ENCODE measurements at regions not wholly inside any gene's neighbourhood (a gene's known extent, or its start where the extent isn't known, plus 50 kb on each side); places are given as distances from the start of the nearest gene placed in this dataset.
"Not testable (repeated sequence)": the region's sequence is repeated elsewhere in the genome, so short reads cannot be mapped to it uniquely, and the experiment has no call there.

GRCh38 chr10:65628493-65629139 lies 1297.2 kb upstream of the LRRTM3 start:
- no peak for DNase-seq (ENCODE audit: extremely low read depth in 1 of 2, low read depth in 1 of 2)

GRCh38 chr10:65660006-65660405 lies 1265.8 kb upstream of the LRRTM3 start:
- no peak for DNase-seq (ENCODE audit: extremely low read depth in 1 of 2, low read depth in 1 of 2)

GRCh38 chr10:65670087-65670486 lies 1255.7 kb upstream of the LRRTM3 start:
- no peak for DNase-seq (ENCODE audit: extremely low read depth in 1 of 2, low read depth in 1 of 2)

GRCh38 chr10:65670596-65670995 lies 1255.2 kb upstream of the LRRTM3 start:
- DNase-seq (ENCODE audit: extremely low read depth in 1 of 2, low read depth in 1 of 2), result not testable (repeated sequence)

- DNase-seq (ENCODE audit: extremely low read depth in 1 of 2, low read depth in 1 of 2), result no peak
Measured at GRCh38 chr10:65675236-65675635, 1250.6 kb upstream of the LRRTM3 start.

GRCh38 chr10:65684896-65685295 lies 1240.9 kb upstream of the LRRTM3 start:
- DNase-seq (ENCODE audit: extremely low read depth in 1 of 2, low read depth in 1 of 2), result no peak

GRCh38 chr10:65701168-65701776 lies 1224.6 kb upstream of the LRRTM3 start:
- DNase-seq (ENCODE audit: extremely low read depth in 1 of 2, low read depth in 1 of 2), result no peak

GRCh38 chr10:65708057-65708456 lies 1217.8 kb upstream of the LRRTM3 start:
- no peak for DNase-seq (ENCODE audit: extremely low read depth in 1 of 2, low read depth in 1 of 2)

GRCh38 chr10:65710306-65710705 lies 1215.5 kb upstream of the LRRTM3 start:
- DNase-seq (ENCODE audit: extremely low read depth in 1 of 2, low read depth in 1 of 2), result no peak

GRCh38 chr10:65719790-65720189 lies 1206.0 kb upstream of the LRRTM3 start:
- DNase-seq (ENCODE audit: extremely low read depth in 1 of 2, low read depth in 1 of 2), result no peak

- DNase-seq (ENCODE audit: extremely low read depth in 1 of 2, low read depth in 1 of 2), result no peak
Measured at GRCh38 chr10:65720901-65721300, 1204.9 kb upstream of the LRRTM3 start.

GRCh38 chr10:65723525-65723924 lies 1202.3 kb upstream of the LRRTM3 start:
- no peak for DNase-seq (ENCODE audit: extremely low read depth in 1 of 2, low read depth in 1 of 2)

GRCh38 chr10:65735382-65735781 lies 1190.5 kb upstream of the LRRTM3 start:
- no peak for DNase-seq (ENCODE audit: extremely low read depth in 1 of 2, low read depth in 1 of 2)

GRCh38 chr10:65742906-65743305 lies 1182.9 kb upstream of the LRRTM3 start:
- DNase-seq (ENCODE audit: extremely low read depth in 1 of 2, low read depth in 1 of 2), result no peak

GRCh38 chr10:65751218-65751617 lies 1174.6 kb upstream of the LRRTM3 start:
- DNase-seq (ENCODE audit: extremely low read depth in 1 of 2, low read depth in 1 of 2), result no peak

GRCh38 chr10:65751896-65752295 lies 1173.9 kb upstream of the LRRTM3 start:
- no peak for DNase-seq (ENCODE audit: extremely low read depth in 1 of 2, low read depth in 1 of 2)

- DNase-seq (ENCODE audit: extremely low read depth in 1 of 2, low read depth in 1 of 2), result no peak
Measured at GRCh38 chr10:65753532-65753931, 1172.3 kb upstream of the LRRTM3 start.

- DNase-seq (ENCODE audit: extremely low read depth in 1 of 2, low read depth in 1 of 2), result no peak
Measured at GRCh38 chr10:65754112-65754511, 1171.7 kb upstream of the LRRTM3 start.

GRCh38 chr10:65762311-65762710 lies 1163.5 kb upstream of the LRRTM3 start:
- DNase-seq (ENCODE audit: extremely low read depth in 1 of 2, low read depth in 1 of 2), result no peak

GRCh38 chr10:65765006-65765541 lies 1160.8 kb upstream of the LRRTM3 start:
- DNase-seq (ENCODE audit: extremely low read depth in 1 of 2, low read depth in 1 of 2), result no peak

GRCh38 chr10:65769828-65770227 lies 1156.0 kb upstream of the LRRTM3 start:
- DNase-seq (ENCODE audit: extremely low read depth in 1 of 2, low read depth in 1 of 2), result no peak

GRCh38 chr10:65778753-65779152 lies 1147.1 kb upstream of the LRRTM3 start:
- no peak for DNase-seq (ENCODE audit: extremely low read depth in 1 of 2, low read depth in 1 of 2)

- DNase-seq (ENCODE audit: extremely low read depth in 1 of 2, low read depth in 1 of 2), result no peak
Measured at GRCh38 chr10:65779985-65780384, 1145.9 kb upstream of the LRRTM3 start.

Measured in activated CD8-positive, alpha-beta memory T cell treated with anti-CD3 and anti-CD28 coated beads for 1 hour (primary cell).